Left lung (tissue), 4 donors: ENCODE measurements at regions not wholly inside any gene's neighbourhood (a gene's known extent, or its start where the extent isn't known, plus 50 kb on each side); places are given as distances from the start of the nearest gene placed in this dataset.

ENCODE experiments used
- ATAC-seq: fragments of 200-7000 bp; cut with Tn5 transposase; one replicate; pipeline ENCODE4 v1.9.1; 2020; ENCODE audit warnings: moderate library complexity
- DNase-seq, 4 donors: peaks; one replicate each; pipeline ENCODE4 v3.0.0-alpha.2; 2013 to 2020
- H3K27ac ChIP-seq, 2 donors: fragments of 200-600 bp; sonication (generic) in 1 of 2; one replicate each; pipeline versions ENCODE4 v1.5.0 to v1.8.0; 2020 to 2021
- H3K27me3 ChIP-seq, 2 donors: fragments of 200-600 bp; sonication (generic) in 1 of 2; one replicate each; pipeline versions ENCODE4 v1.5.0 to v1.8.0; 2020 to 2021
- H3K36me3 ChIP-seq, 2 donors: fragments of 200-600 bp; sonication (generic) in 1 of 2; one replicate each; pipeline versions ENCODE4 v1.5.0 to v1.8.0; 2020 to 2021
- H3K4me1 ChIP-seq, 2 donors: fragments of 200-600 bp; one replicate each; pipeline ENCODE4 v1.8.0; 2021
- H3K4me3 ChIP-seq, 2 donors: fragments of 200-600 bp; sonication (generic) in 1 of 2; one replicate each; pipeline versions ENCODE4 v1.5.0 to v1.8.0; 2020 to 2021; ENCODE audit warnings: mild to moderate bottlenecking in 1 of 2
- H3K9me3 ChIP-seq, 2 donors: fragments of 200-600 bp; sonication (generic) in 1 of 2; one replicate each; pipeline versions ENCODE4 v1.5.0 to v1.8.0; 2020 to 2021
- intact Hi-C, 2 donors: fragments of 100-400 bp; cut with DNase I; formaldehyde crosslinking; loops; one replicate each; pipeline versions ENCODE4 v1.11.2 to v1.14.2; 2022
- TF ChIP-seq, protein P1 (sequence below), 2 donors: fragments of 200-600 bp; sonication (generic) in 1 of 2; IDR thresholded peaks; one replicate each; pipeline versions ENCODE4 v1.5.0 to v1.8.0; 2021; ENCODE audit warnings: antibody characterized with exemption in 2 of 2
- donor health status: DM: no; HTN: yes; CAD: no.
- donor health status: DM: no; HTN: no; CAD: no.

DNA sequence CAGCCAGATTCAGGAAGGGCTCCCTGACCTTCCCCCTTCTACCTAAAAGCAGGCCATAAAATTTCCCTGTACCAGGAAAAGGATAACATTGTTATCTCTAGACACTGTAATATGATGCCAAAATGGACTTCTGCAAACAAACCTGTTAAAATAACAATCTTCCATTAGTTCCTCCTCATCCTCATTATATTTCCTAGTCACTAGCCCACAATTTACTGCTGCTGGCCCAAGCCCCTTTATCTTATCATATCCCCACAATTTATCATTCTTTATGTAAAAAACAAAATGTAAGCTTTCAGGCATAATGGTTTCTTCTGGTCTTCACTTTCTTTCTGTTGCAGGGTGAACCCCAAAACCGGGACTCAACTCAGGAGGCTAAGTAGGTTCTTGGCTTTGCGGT lies 1132.1 kb upstream of the CNTN5 start:
- Histone ChIP-seq H3K27ac (no peak overlapping the region), H3K4me1 (no peaks in the 10 kb centered on the region), H3K4me3 (no peak overlapping the region), H3K36me3 (no peaks in the 10 kb centered on the region), H3K9me3 (no peaks in the 10 kb centered on the region), H3K27me3 (no peaks in the 10 kb centered on the region)
- intact Hi-C loops, result no loop called here
- TF ChIP-seq, protein P1, sequence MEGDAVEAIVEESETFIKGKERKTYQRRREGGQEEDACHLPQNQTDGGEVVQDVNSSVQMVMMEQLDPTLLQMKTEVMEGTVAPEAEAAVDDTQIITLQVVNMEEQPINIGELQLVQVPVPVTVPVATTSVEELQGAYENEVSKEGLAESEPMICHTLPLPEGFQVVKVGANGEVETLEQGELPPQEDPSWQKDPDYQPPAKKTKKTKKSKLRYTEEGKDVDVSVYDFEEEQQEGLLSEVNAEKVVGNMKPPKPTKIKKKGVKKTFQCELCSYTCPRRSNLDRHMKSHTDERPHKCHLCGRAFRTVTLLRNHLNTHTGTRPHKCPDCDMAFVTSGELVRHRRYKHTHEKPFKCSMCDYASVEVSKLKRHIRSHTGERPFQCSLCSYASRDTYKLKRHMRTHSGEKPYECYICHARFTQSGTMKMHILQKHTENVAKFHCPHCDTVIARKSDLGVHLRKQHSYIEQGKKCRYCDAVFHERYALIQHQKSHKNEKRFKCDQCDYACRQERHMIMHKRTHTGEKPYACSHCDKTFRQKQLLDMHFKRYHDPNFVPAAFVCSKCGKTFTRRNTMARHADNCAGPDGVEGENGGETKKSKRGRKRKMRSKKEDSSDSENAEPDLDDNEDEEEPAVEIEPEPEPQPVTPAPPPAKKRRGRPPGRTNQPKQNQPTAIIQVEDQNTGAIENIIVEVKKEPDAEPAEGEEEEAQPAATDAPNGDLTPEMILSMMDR (IDR thresholded peaks at IDR 0.05), result no peak
- no peak for ATAC-seq
- DNase-seq, result no peak

DNA sequence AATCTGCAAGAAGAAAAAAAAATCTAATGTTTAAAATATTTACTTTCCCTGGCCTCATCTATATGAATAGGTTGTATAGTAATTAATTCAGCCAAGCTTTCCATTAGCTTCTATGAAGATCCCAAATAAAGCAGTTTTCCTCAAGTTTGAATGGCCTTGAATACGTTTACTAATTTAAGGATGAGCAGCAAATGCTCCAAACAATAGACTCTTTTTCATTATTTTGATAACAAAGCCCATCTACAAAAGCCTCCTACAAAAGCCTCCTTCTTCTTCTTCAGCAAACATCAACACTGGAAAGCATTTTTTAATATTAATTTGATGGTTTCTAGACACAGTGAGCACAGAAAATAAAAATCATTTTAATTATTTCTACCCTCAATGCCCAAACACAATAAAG lies 1130.3 kb upstream of the CNTN5 start:
- no peaks in the 10 kb centered on the region for H3K9me3 ChIP-seq
- H3K4me3 ChIP-seq, result no peak overlapping the region
- ATAC-seq (no peak), DNase-seq (no peak)
- no peaks in the 10 kb centered on the region for H3K4me1 ChIP-seq
- no peaks in the 10 kb centered on the region for H3K27me3 ChIP-seq
- intact Hi-C loops, result no loop called here
- TF ChIP-seq, protein P1 (IDR thresholded peaks at IDR 0.05), result no peak
- no peaks in the 10 kb centered on the region for H3K36me3 ChIP-seq
- H3K27ac ChIP-seq, result no peak overlapping the region

DNA sequence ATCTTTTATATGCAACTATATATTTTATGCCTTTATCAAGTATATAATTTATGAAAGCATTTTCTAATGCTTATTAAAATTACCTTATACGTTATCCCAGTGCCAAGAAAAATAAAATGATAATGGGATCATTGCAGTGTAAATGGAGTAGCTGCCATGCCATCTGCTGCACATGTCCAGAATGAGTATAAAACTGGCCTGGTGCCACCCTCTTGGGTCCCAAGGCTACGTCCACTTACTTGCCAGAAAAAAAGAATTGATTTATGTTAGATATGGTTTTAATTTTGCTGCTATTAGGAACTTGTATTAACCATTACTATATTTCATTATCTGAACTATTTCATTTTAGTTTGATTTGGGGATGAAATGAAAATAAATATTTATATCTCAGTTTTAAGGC lies 1127.1 kb upstream of the CNTN5 start:
- no peak for ATAC-seq
- no peak overlapping the region for H3K27ac ChIP-seq
- H3K36me3 ChIP-seq, result no peaks in the 10 kb centered on the region
- H3K4me3 ChIP-seq, result no peak overlapping the region
- intact Hi-C loops, result no loop called here
- TF ChIP-seq, protein P1 (IDR thresholded peaks at IDR 0.05), result no peak
- DNase-seq, result no peak
- H3K9me3 ChIP-seq, result no peaks in the 10 kb centered on the region
- H3K4me1 ChIP-seq, result no peaks in the 10 kb centered on the region
- H3K27me3 ChIP-seq, result no peaks in the 10 kb centered on the region

DNA sequence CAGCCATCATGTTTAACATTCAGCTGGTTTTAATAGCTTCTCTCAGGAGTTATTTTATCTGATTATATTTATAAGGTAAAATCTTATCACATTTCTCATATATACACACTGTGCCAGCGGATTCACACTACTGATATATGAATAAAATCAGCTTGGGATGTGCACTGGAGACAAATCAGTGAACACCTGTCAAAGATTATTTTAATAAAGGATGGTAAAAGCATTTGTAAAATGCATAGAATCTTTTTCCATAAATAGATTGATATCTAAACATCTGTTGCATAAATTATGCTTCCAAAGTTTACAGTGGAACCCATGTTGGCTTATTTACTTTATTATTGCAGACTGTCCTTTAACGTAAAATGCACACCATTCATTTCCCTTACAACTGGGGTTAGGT lies 1125.8 kb upstream of the CNTN5 start:
- DNase-seq (no peak), ATAC-seq (no peak)
- TF ChIP-seq, protein P1 (IDR thresholded peaks at IDR 0.05), result no peak
- Histone ChIP-seq H3K9me3 (no peaks in the 10 kb centered on the region), H3K27ac (no peak overlapping the region), H3K4me3 (no peak overlapping the region), H3K27me3 (no peaks in the 10 kb centered on the region), H3K4me1 (no peaks in the 10 kb centered on the region), H3K36me3 (no peaks in the 10 kb centered on the region)
- intact Hi-C loops, result no loop called here

DNA sequence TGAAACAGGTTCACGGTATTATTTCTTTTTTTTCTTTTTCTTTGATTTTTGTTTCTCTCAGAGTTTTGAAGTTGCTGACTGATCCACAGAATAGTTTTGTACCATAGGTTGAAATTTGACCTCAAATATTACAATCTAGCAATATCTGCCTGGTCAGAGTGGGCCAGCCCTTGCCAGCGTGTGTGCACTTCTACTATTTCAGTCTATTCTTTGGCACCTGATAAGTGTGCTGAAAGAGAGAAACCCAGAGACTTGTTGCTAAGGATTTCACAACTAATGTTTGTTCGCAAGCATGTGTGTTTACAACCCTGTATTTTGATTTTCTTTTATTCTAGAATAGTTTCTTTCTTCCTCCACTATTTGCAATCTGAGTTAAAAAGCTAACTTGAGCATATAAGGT lies 1125.2 kb upstream of the CNTN5 start:
- no peaks in the 10 kb centered on the region for H3K36me3 ChIP-seq
- H3K4me3 ChIP-seq, result no peak overlapping the region
- DNase-seq (no peak), ATAC-seq (no peak)
- H3K27ac ChIP-seq, result no peak overlapping the region
- TF ChIP-seq, protein P1 (IDR thresholded peaks at IDR 0.05), result no peak
- H3K27me3 ChIP-seq, result no peaks in the 10 kb centered on the region
- no peaks in the 10 kb centered on the region for H3K9me3 ChIP-seq
- intact Hi-C loops, result no loop called here
- no peaks in the 10 kb centered on the region for H3K4me1 ChIP-seq
